ENCODE measurements at regions not wholly inside any gene's neighbourhood (a gene's known extent, or its start where the extent isn't known, plus 50 kb on each side); places are given as distances from the start of the nearest gene placed in this dataset.

GRCh38 chr6:99024089-99024488 lies 76.3 kb upstream of the FBXL4 start (continued):
- TF ChIP-seq MLXIP (CRISPR knock-in tag; IDR thresholded peaks at IDR 0.05; ENCODE audit: borderline replicate concordance) = no peak

- no peak for ATAC-seq
- TF ChIP-seq SALL1 (CRISPR knock-in tag; IDR thresholded peaks at IDR 0.05) (no peak), ERF (CRISPR knock-in tag; IDR thresholded peaks at IDR 0.05) (no peak), GATA4 (IDR thresholded peaks at IDR 0.05; ENCODE audit: borderline replicate concordance, low read depth) (no peak), ZNF17 (CRISPR knock-in tag; IDR thresholded peaks at IDR 0.05) (no peak), SAFB2 (CRISPR knock-in tag; IDR thresholded peaks at IDR 0.05; ENCODE audit: borderline replicate concordance, low read depth) (no peak), NFE2L1 (CRISPR knock-in tag; IDR thresholded peaks at IDR 0.05; ENCODE audit: borderline replicate concordance) (no peak), ZNF33A (CRISPR knock-in tag; IDR thresholded peaks at IDR 0.05; ENCODE audit: borderline replicate concordance) (no peak), ZNF350 (CRISPR knock-in tag; IDR thresholded peaks at IDR 0.05; ENCODE audit: borderline replicate concordance, low read depth) (no peak), MIER2 (CRISPR knock-in tag; IDR thresholded peaks at IDR 0.05) (no peak)
- no peak overlapping the region for H2AFZ ChIP-seq (ENCODE audit: low read length)
Observed at GRCh38 chr6:99022039-99022609, 74.4 kb upstream of the FBXL4 start.

More at GRCh38 chr6:99022039-99022609, 74.4 kb upstream of the FBXL4 start:
- Histone ChIP-seq H3K79me2 (ENCODE audit: insufficient read depth, low read length) (no peaks in the 10 kb centered on the region), H3K27me3 (ENCODE audit: control insufficient read depth in 1 of 2, insufficient read depth in 2 of 2, low read length in 2 of 2) (no peaks in the 10 kb centered on the region), H3K9me3 (ENCODE audit: low read length) (peaks cover 13% of the 10 kb centered on the region), H3K36me3 (replicated peaks in 1 of 2; ENCODE audit: control insufficient read depth in 1 of 2, insufficient read depth in 2 of 2, low read length in 2 of 2) (no peaks in the 10 kb centered on the region), H3K9ac (ENCODE audit: insufficient read depth, low read depth, low read length) (no peak overlapping the region), H3K27ac (ENCODE audit: extremely low read length, insufficient read depth, low read length) (no peak overlapping the region), H3K4me2 (ENCODE audit: low read depth, low read length) (no peak overlapping the region), H3K4me1 (ENCODE audit: insufficient read depth, low read length) (no peaks in the 10 kb centered on the region), H4K20me1 (ENCODE audit: insufficient read depth, low read length) (no peaks in the 10 kb centered on the region), H3K4me3 (replicated peaks in 1 of 3; ENCODE audit: insufficient read depth in 1 of 3, low read depth in 2 of 3, low read length in 3 of 3) (no peak overlapping the region)
- ChIA-PET POLR2A (no interaction called here), CTCF (ENCODE audit: low intra/inter-chr PET ratio, low total read pairs) (no interaction called here)
- in situ Hi-C loops (cut with HindIII; ENCODE audit: extremely low pct_ligation_motif_present, low pct_unique_long_range_greater_than_20kb) = no loop called here
- no peak for FAIRE-seq
- BruUV-seq (replicated peaks) = no TSS peak
- intact Hi-C loops (cut with micrococcal nuclease; ENCODE audit: unreplicated experiment) = no loop called here
- 47% methylated on average over 7 of the region's 9 CpGs for WGBS (ENCODE audit: low lambda C conversion rate)
- no peak for DNase-seq (ENCODE audit: low spot score)
